Trophoblast cell (in vitro differentiated cells and primary cell): ENCODE measurements at regions not wholly inside any gene's neighbourhood (a gene's known extent, or its start where the extent isn't known, plus 50 kb on each side); places are given as distances from the start of the nearest gene placed in this dataset.

ENCODE experiments used
- DNase-seq, 2 donors: peaks; one replicate each; pipeline ENCODE4 v3.0.0-alpha.2; 2016
- H2AFZ ChIP-seq: 2 replicates; pipeline ENCODE4 v1.6.1; 2013; ENCODE audit warnings: low read length, moderate library complexity, mild to moderate bottlenecking; ENCODE audit not compliant: insufficient read depth, poor library complexity
- H2AK5ac ChIP-seq: 2 replicates; pipeline ENCODE4 v1.6.1; 2013; ENCODE audit warnings: mild to moderate bottlenecking, low read length
- H2BK120ac ChIP-seq: 2 replicates; pipeline ENCODE4 v1.6.1; 2013; ENCODE audit warnings: low read length, mild to moderate bottlenecking, moderate library complexity; ENCODE audit not compliant: insufficient read depth, poor library complexity
- H2BK12ac ChIP-seq: 2 replicates; pipeline ENCODE4 v1.6.1; 2013; ENCODE audit warnings: mild to moderate bottlenecking, low read length, moderate library complexity
- H2BK5ac ChIP-seq: 2 replicates; pipeline ENCODE4 v1.6.1; 2013; ENCODE audit warnings: low read length, low read depth, moderate library complexity, mild to moderate bottlenecking; ENCODE audit not compliant: poor library complexity
- H3K14ac ChIP-seq: 2 replicates; pipeline ENCODE4 v1.6.1; 2013; ENCODE audit warnings: mild to moderate bottlenecking, low read length
- H3K18ac ChIP-seq: 2 replicates; pipeline ENCODE4 v1.6.1; 2013; ENCODE audit warnings: mild to moderate bottlenecking, low read length
- H3K23ac ChIP-seq: 2 replicates; pipeline ENCODE4 v1.6.1; 2013; ENCODE audit warnings: low read length
- H3K27ac ChIP-seq: 2 replicates; pipeline ENCODE4 v1.5.1; 2013; ENCODE audit warnings: low read depth, mild to moderate bottlenecking, inconsistent platforms, low read length, moderate library complexity
- H3K27me3 ChIP-seq: 2 replicates; pipeline ENCODE4 v1.6.1; 2013; ENCODE audit warnings: inconsistent platforms, mild to moderate bottlenecking, low read length, moderate library complexity; ENCODE audit not compliant: insufficient read depth
- H3K36me3 ChIP-seq, 2 experiments: 1 replicate in 1 of 2; 2 replicates in 1 of 2; pipeline ENCODE4 v1.6.1; 2013; ENCODE audit warnings: low read length in 2 of 2, mild to moderate bottlenecking in 2 of 2, moderate library complexity in 1 of 2; ENCODE audit not compliant: insufficient read depth in 2 of 2, control insufficient read depth in 1 of 2
- H3K4ac ChIP-seq: 2 replicates; pipeline ENCODE4 v1.6.1; 2013; ENCODE audit warnings: low read depth, mild to moderate bottlenecking, low read length, moderate library complexity
- H3K4me1 ChIP-seq, 2 experiments: 1 replicate in 1 of 2; 2 replicates in 1 of 2; pipeline ENCODE4 v1.6.1; 2013; ENCODE audit warnings: low read length in 2 of 2, mild to moderate bottlenecking in 2 of 2, moderate library complexity in 1 of 2; ENCODE audit not compliant: insufficient read depth in 2 of 2, control insufficient read depth in 1 of 2
- H3K4me2 ChIP-seq: 2 replicates; pipeline ENCODE4 v1.6.1; 2013; ENCODE audit warnings: inconsistent platforms, mild to moderate bottlenecking, low read length, moderate library complexity
- H3K4me3 ChIP-seq: 2 replicates; pipeline ENCODE4 v1.5.1; 2013; ENCODE audit warnings: mild to moderate bottlenecking, low read depth, low read length, inconsistent platforms
- H3K79me1 ChIP-seq: one replicate; pipeline ENCODE4 v1.6.1; 2013; ENCODE audit warnings: low read length
- H3K79me2 ChIP-seq: 2 replicates; pipeline ENCODE4 v1.6.1; 2013; ENCODE audit warnings: low read length, mild to moderate bottlenecking; ENCODE audit not compliant: control insufficient read depth, insufficient read depth, poor library complexity
- H3K9ac ChIP-seq: 2 replicates; pipeline ENCODE4 v1.6.1; 2013; ENCODE audit warnings: mild to moderate bottlenecking, low read length
- H3K9me3 ChIP-seq: 2 replicates; pipeline ENCODE4 v1.6.1; 2013; ENCODE audit warnings: low read depth, mild to moderate bottlenecking, control low read depth, inconsistent platforms, low read length; ENCODE audit not compliant: insufficient read depth
- H4K12ac ChIP-seq: 2 replicates; pipeline ENCODE4 v1.6.1; 2013; ENCODE audit warnings: low read depth, mild to moderate bottlenecking, low read length, moderate library complexity
- H4K8ac ChIP-seq: 2 replicates; pipeline ENCODE4 v1.6.1; 2013; ENCODE audit warnings: low read depth, mild to moderate bottlenecking, low read length, moderate library complexity
- H4K91ac ChIP-seq: one replicate; pipeline ENCODE4 v1.6.1; 2013; ENCODE audit warnings: low read depth, mild to moderate bottlenecking, low read length, moderate library complexity
- WGBS: extraction: QIAGEN DNeasy Blood & Tissue Kit; methylation state at CpG from one replicate; pipeline ENCODE4 v1.1.7; 2013; ENCODE audit warnings: missing lambda C conversion rate; ENCODE audit not compliant: insufficient read length, insufficient coverage; ENCODE audit errors: extremely low coverage; 5-methylcytosine and 5-hydroxymethylcytosine counted together

DNA sequence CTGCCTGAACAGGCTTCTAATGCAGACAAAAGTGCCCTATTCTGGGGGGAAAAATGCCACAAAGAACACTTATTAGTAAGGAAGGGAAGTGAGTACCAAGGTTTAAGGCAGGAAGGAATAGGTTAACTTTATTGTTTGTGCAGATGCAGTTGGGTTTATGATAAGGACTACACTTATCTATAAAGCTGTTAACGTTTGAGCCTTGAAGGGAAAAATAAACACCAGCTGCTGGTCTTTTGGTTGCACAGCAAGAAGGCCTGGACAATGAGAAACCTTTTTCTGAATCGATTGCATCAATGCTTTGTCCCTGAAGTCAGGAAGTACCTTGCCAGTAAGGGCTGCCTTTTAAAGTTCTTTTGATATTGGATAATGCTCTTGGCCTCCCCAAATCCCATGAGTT is 407.8 kb downstream of the ATP23 start:
- Histone ChIP-seq H2AFZ (no peak overlapping the region), H2BK5ac (no peak overlapping the region), H3K27ac (no peak overlapping the region), H3K23ac (no peak overlapping the region), H3K9ac (no peak overlapping the region), H3K27me3 (no peaks in the 10 kb centered on the region), H3K4me3 (no peak overlapping the region), H2BK12ac (no peak overlapping the region), H3K18ac (no peak overlapping the region), H4K8ac (no peak overlapping the region), H4K12ac (no peak overlapping the region), H3K79me2 (no peaks in the 10 kb centered on the region), H3K79me1 (no peaks in the 10 kb centered on the region), H3K4me1 (no peaks in the 10 kb centered on the region), H3K4ac (no peak overlapping the region), H3K9me3 (no peaks in the 10 kb centered on the region), H3K36me3 (no peaks in the 10 kb centered on the region), H4K91ac (no peak overlapping the region), H2BK120ac (no peak overlapping the region), H3K4me2 (no peak overlapping the region), H3K14ac (no peak overlapping the region), H2AK5ac (no peak overlapping the region)
- DNase-seq, result no peak
- no CpG with 5 or more reads among the region's 2 CpGs for WGBS

GRCh38 chr12:58356794-58357193 is 415.4 kb downstream of the ATP23 start:
- peaks cover 1% of the 10 kb centered on the region for H3K9me3 ChIP-seq
- no peak overlapping the region for H2BK120ac ChIP-seq
- no peaks in the 10 kb centered on the region for H3K79me2 ChIP-seq
- no peak for DNase-seq
- no peak overlapping the region for H3K4ac ChIP-seq
- H2AK5ac ChIP-seq, result no peak overlapping the region
- H3K18ac ChIP-seq, result no peak overlapping the region
- no peak overlapping the region for H2AFZ ChIP-seq
- H4K12ac ChIP-seq, result no peak overlapping the region
- H3K23ac ChIP-seq, result no peak overlapping the region
- no peak overlapping the region for H3K4me3 ChIP-seq
- no peak overlapping the region for H3K9ac ChIP-seq
- H3K27me3 ChIP-seq, result no peaks in the 10 kb centered on the region
- H3K79me1 ChIP-seq, result no peaks in the 10 kb centered on the region
- H3K14ac ChIP-seq, result no peak overlapping the region
- H4K8ac ChIP-seq, result no peak overlapping the region
- no peak overlapping the region for H3K4me2 ChIP-seq
- H3K4me1 ChIP-seq, result no peaks in the 10 kb centered on the region
- H3K36me3 ChIP-seq, result no peaks in the 10 kb centered on the region
- H2BK12ac ChIP-seq, result no peak overlapping the region
- no peak overlapping the region for H3K27ac ChIP-seq
- no peak overlapping the region for H2BK5ac ChIP-seq
- no peak overlapping the region for H4K91ac ChIP-seq
- WGBS, result no CpG with 5 or more reads among the region's 5 CpGs

DNA sequence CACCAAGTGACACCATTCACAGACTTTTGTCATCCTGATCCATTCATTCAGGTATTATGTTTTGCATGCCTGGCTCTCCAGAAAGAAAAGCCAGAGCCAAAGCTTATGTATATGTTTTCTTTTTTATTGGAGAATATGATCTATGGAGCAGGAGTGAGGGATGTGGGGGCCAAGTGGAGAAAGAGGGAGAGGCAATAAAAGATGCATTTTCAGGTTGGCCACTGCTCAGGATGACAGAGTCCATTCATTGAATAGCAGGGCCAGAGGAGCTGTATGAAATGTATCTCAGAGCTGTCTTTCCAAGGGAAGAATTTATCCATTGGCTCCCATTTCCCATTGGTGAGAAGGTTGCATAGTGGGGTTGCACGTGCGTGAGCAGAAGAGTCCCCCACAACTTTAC is 416.1 kb downstream of the ATP23 start:
- Histone ChIP-seq H3K27me3 (no peaks in the 10 kb centered on the region), H3K18ac (no peak overlapping the region), H3K4me3 (no peak overlapping the region), H3K79me2 (no peaks in the 10 kb centered on the region), H2AFZ (no peak overlapping the region), H3K23ac (no peak overlapping the region), H3K36me3 (no peaks in the 10 kb centered on the region), H2BK120ac (no peak overlapping the region), H2AK5ac (no peak overlapping the region), H3K4me1 (no peaks in the 10 kb centered on the region), H4K91ac (no peak overlapping the region), H4K12ac (no peak overlapping the region), H3K79me1 (no peaks in the 10 kb centered on the region), H2BK12ac (no peak overlapping the region), H3K4me2 (no peak overlapping the region), H3K14ac (no peak overlapping the region), H2BK5ac (no peak overlapping the region), H3K4ac (no peak overlapping the region), H3K9ac (no peak overlapping the region), H4K8ac (no peak overlapping the region), H3K27ac (no peak overlapping the region), H3K9me3 (peaks cover 1% of the 10 kb centered on the region)
- no CpG with 5 or more reads among the region's 2 CpGs for WGBS
- DNase-seq, result no peak

GRCh38 chr12:58358369-58358768 is 417.0 kb downstream of the ATP23 start:
- Histone ChIP-seq H2BK5ac (no peak overlapping the region), H4K8ac (no peak overlapping the region), H3K14ac (no peak overlapping the region), H3K4me2 (no peak overlapping the region), H3K4me1 (no peaks in the 10 kb centered on the region), H3K36me3 (no peaks in the 10 kb centered on the region), H2BK120ac (no peak overlapping the region), H3K9me3 (peaks cover 1% of the 10 kb centered on the region), H3K4me3 (no peak overlapping the region), H2BK12ac (no peak overlapping the region), H3K27ac (no peak overlapping the region), H3K79me2 (no peaks in the 10 kb centered on the region), H3K4ac (no peak overlapping the region), H3K9ac (no peak overlapping the region), H3K18ac (no peak overlapping the region), H2AFZ (no peak overlapping the region), H3K23ac (no peak overlapping the region), H4K12ac (no peak overlapping the region), H3K79me1 (no peaks in the 10 kb centered on the region), H4K91ac (no peak overlapping the region), H2AK5ac (no peak overlapping the region), H3K27me3 (no peaks in the 10 kb centered on the region)
- WGBS, result no CpG with 5 or more reads among the region's 3 CpGs
- no peak for DNase-seq
